CD4-positive, alpha-beta memory T cell (primary cell): ENCODE measurements at regions not wholly inside any gene's neighbourhood (a gene's known extent, or its start where the extent isn't known, plus 50 kb on each side); places are given as distances from the start of the nearest gene placed in this dataset.

Experiments
- CTCF ChIA-PET: fragments of 350-600 bp; sonication (Branson Sonifier 250); formaldehyde crosslinking; loops from one replicate; lab custom pipeline; 2021; ENCODE audit warnings: inconsistent platforms; ENCODE audit not compliant: partially characterized antibody; lab: Charles Lee
- POLR2A ChIA-PET: fragments of 350-600 bp; sonication (Branson Sonifier 250); formaldehyde crosslinking; loops from one replicate; lab custom pipeline; 2021; ENCODE audit not compliant: partially characterized antibody; lab: Charles Lee
- DNase-seq, 5 donors: peaks; one replicate each; pipeline versions ENCODE4 v3.0.0 to v3.0.0-alpha.2; 2020 to 2022; ENCODE audit warnings: mixed read lengths in 1 of 5
- H3K27ac ChIP-seq: one replicate; pipeline ENCODE4 v1.7.0; 2013; ENCODE audit warnings: low read depth, low read length
- H3K27me3 ChIP-seq: 2 replicates; pipeline ENCODE4 v1.7.0; 2013; ENCODE audit warnings: mild to moderate bottlenecking, low read length, moderate library complexity; ENCODE audit not compliant: insufficient read depth
- H3K36me3 ChIP-seq: 2 replicates; pipeline ENCODE4 v1.7.0; 2013; ENCODE audit warnings: mild to moderate bottlenecking, low read length, moderate library complexity; ENCODE audit not compliant: insufficient read depth
- H3K4me1 ChIP-seq: 2 replicates; pipeline ENCODE4 v1.7.0; 2013; ENCODE audit warnings: mild to moderate bottlenecking, low read length, moderate library complexity; ENCODE audit not compliant: insufficient read depth
- H3K4me3 ChIP-seq, 2 donors: one replicate each; pipeline ENCODE4 v1.7.0; 2013; ENCODE audit warnings: low read length in 2 of 2, mild to moderate bottlenecking in 1 of 2
- H3K9me3 ChIP-seq, 2 donors: one replicate each; pipeline ENCODE4 v1.7.0; 2013; ENCODE audit warnings: low read length in 2 of 2, control low read depth in 1 of 2; ENCODE audit not compliant: control insufficient read depth in 1 of 2
- H3K27ac Mint-ChIP-seq, 7 donors: one replicate each; pipeline ENCODE4 v1.8.0; 2020 to 2021; ENCODE audit warnings: mixed read lengths in 7 of 7, mild to moderate bottlenecking in 6 of 7, inconsistent platforms in 3 of 7, moderate library complexity in 3 of 7
- H3K27me3 Mint-ChIP-seq, 2 donors: one replicate each; pipeline ENCODE4 v1.8.0; 2020 to 2021; ENCODE audit warnings: mixed read lengths in 2 of 2
- H3K36me3 Mint-ChIP-seq, 2 donors: one replicate each; pipeline ENCODE4 v1.8.0; 2020 to 2021; ENCODE audit warnings: mixed read lengths in 2 of 2, inconsistent platforms in 1 of 2, mild to moderate bottlenecking in 1 of 2
- H3K4me1 Mint-ChIP-seq, 4 donors: one replicate each; pipeline ENCODE4 v1.8.0; 2020 to 2021; ENCODE audit warnings: mixed read lengths in 4 of 4, mild to moderate bottlenecking in 1 of 4
- H3K4me3 Mint-ChIP-seq, 8 donors: one replicate each; pipeline ENCODE4 v1.8.0; 2020 to 2021; ENCODE audit warnings: mixed read lengths in 8 of 8, mild to moderate bottlenecking in 7 of 8, moderate library complexity in 6 of 8, inconsistent platforms in 3 of 8
- H3K9me3 Mint-ChIP-seq, 8 donors: one replicate each; pipeline ENCODE4 v1.8.0; 2020 to 2021; ENCODE audit warnings: mixed read lengths in 8 of 8, mild to moderate bottlenecking in 5 of 8, inconsistent platforms in 3 of 8, moderate library complexity in 1 of 8
- intact Hi-C: fragments of 100-400 bp; cut with micrococcal nuclease; formaldehyde crosslinking; loops from one replicate; pipeline ENCODE4 v1.15.1; 2023

DNA sequence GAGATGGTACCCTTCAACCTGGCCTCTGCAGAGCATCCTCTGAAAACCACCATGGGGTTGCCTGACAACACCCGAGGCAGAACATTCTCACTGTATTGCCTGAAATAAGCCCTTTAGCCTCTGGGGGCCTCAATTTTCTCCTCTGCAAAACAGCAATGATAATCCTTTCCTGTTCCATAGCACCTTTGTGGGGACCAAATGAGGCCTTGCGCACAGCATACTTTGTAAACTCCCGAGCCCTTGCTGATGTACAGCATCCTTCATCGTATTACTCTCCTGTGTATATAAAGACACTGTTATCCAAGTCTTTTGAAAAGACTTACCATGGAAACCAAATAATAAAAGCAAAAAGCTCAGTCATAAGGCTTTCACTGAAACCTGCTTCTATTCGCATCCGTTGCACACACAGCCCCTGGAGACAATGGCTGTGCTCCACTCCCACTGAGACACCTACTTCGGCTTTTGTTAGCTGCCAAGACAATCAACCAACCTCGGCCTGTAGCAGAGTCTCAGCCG, 276.0 kb downstream of the FOXO1 start:
- Mint-ChIP-seq H3K27me3 (no peaks in the 10 kb centered on the region), H3K4me3 (peak overlapping the region in 7 of 8 donors; percentile 17 to 75 (median 51)), H3K36me3 (no peaks in the 10 kb centered on the region), H3K27ac (peak overlapping the region; percentile 68 to 89 (median 84)), H3K4me1 (peaks cover 24 to 44% (median 38%) of the 10 kb centered on the region in 4 donors), H3K9me3 (peaks cover 0 to 1% (median 0%) of the 10 kb centered on the region in 8 donors)
- POLR2A ChIA-PET: interaction anchor here (1.1 to 3.1 kb wide), 3 partner anchors 94 to 278 kb away, joined by 3 to 30 read pairs (median 18); no protein-coding TSS in a partner anchor
- H3K4me1 ChIP-seq: peaks cover 34% of the 10 kb centered on the region
- intact Hi-C loops: no loop called here
- no peak for DNase-seq
- H3K9me3 ChIP-seq: no peaks in the 10 kb centered on the region
- H3K36me3 ChIP-seq: no peaks in the 10 kb centered on the region
- H3K27me3 ChIP-seq: no peaks in the 10 kb centered on the region
- H3K4me3 ChIP-seq: no peak overlapping the region
- CTCF ChIA-PET: interaction anchor here (0.6 to 1.1 kb wide), 2 partner anchors 53 to 259 kb away, joined by 3 read pairs; no protein-coding TSS in a partner anchor
- no peak overlapping the region for H3K27ac ChIP-seq

DNA sequence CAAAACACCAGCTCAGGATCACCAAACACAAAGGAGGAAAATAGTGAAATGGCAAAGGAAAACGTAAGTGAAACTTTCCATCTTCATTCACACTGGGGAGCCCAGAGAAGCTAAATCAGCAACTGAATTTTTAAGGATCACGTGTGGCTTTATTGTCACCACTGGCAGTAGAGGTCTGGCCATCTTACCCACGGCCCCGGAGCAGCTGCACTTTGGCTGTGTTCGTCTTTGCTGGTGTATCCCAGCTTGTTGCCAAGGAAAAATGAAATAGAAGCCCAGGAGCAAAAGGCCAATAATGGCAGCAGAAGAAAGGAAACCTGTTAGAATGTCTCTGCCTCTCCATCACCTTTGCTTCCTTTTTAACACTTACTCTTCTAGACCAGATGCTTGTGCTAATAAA, 274.7 kb downstream of the FOXO1 start:
- POLR2A ChIA-PET: no interaction called here
- H3K27me3 ChIP-seq: no peaks in the 10 kb centered on the region
- H3K27me3 Mint-ChIP-seq: no peaks in the 10 kb centered on the region
- DNase-seq: no peak
- H3K4me1 ChIP-seq: peaks cover 33% of the 10 kb centered on the region
- peaks cover 22 to 36% (median 31%) of the 10 kb centered on the region in 4 donors for H3K4me1 Mint-ChIP-seq
- CTCF ChIA-PET: no interaction called here
- H3K27ac Mint-ChIP-seq: no peak overlapping the region
- H3K4me3 Mint-ChIP-seq: no peak overlapping the region
- H3K27ac ChIP-seq: no peak overlapping the region
- intact Hi-C loops: no loop called here
- no peaks in the 10 kb centered on the region for H3K9me3 ChIP-seq
- no peaks in the 10 kb centered on the region for H3K36me3 Mint-ChIP-seq
- H3K4me3 ChIP-seq: no peak overlapping the region
- H3K9me3 Mint-ChIP-seq: peaks cover 0 to 2% (median 0%) of the 10 kb centered on the region in 8 donors
- no peaks in the 10 kb centered on the region for H3K36me3 ChIP-seq

DNA sequence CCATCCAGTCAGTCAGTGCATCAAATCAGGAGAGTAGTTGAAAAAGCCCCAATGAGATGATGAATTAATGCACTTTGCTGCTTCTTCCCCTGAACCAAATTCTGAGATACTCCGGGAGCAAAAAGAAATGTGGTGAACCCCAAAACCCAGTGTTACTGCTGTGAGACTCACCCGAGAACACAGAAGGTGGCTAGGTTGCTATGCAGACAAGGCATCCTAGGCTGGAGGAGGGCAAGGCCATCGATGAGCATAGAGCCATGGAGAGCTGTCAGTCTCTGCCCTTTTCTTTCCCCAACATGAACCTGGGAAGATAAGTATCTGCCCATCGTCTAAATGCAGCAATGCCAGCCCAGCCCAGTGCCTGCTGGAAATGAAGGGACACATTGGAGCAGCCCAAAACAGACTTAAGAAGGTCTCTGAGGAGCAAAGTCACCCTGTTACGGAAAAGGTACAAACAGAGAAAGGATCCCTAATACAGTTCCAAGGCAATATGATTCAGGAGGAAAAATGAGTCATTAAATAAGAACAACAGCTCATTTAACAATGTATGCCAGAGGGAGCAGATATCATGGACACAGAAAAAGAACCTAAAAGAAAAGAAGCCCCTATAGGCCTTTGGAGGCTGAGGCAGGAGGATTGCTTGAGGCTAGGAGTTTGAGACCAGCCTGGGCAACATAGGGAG, 272.0 kb downstream of the FOXO1 start:
- Histone ChIP-seq H3K4me3 (no peak overlapping the region), H3K4me1 (peaks cover 13% of the 10 kb centered on the region), H3K9me3 (no peaks in the 10 kb centered on the region), H3K27ac (no peak overlapping the region), H3K36me3 (no peaks in the 10 kb centered on the region), H3K27me3 (no peaks in the 10 kb centered on the region)
- CTCF ChIA-PET: no interaction called here
- POLR2A ChIA-PET: no interaction called here
- DNase-seq: no peak
- H3K9me3 Mint-ChIP-seq: peaks cover 0 to 2% (median 0%) of the 10 kb centered on the region in 8 donors
- peak overlapping the region in 1 of 7 donors; percentile 5 for H3K27ac Mint-ChIP-seq
- peaks cover 6 to 13% (median 11%) of the 10 kb centered on the region in 4 donors for H3K4me1 Mint-ChIP-seq
- intact Hi-C loops: no loop called here
- H3K27me3 Mint-ChIP-seq: no peaks in the 10 kb centered on the region
- no peaks in the 10 kb centered on the region for H3K36me3 Mint-ChIP-seq
- no peak overlapping the region for H3K4me3 Mint-ChIP-seq

DNA sequence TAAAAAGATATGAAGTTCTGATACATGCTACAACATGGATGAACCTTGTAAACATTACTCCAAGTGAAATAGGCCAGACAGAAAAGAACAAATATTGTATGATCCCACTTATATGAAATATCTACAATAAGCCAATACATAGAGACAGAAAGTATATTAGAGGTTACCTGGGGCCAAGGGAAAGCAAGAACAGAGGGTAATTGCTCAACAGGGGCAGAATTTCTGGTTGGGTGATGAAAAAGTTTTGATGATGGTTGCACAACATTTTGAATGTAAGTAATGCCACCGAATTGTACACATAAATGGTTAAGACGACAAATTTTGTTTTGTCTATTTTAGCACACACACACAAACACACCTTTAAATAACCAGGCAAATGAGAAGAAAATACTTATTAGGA, 268.4 kb downstream of the FOXO1 start:
- H3K27ac ChIP-seq: no peak overlapping the region
- Mint-ChIP-seq H3K27me3 (no peaks in the 10 kb centered on the region), H3K36me3 (no peaks in the 10 kb centered on the region), H3K4me1 (peaks cover 9 to 15% (median 11%) of the 10 kb centered on the region in 4 donors), H3K9me3 (peaks cover 0 to 2% (median 0%) of the 10 kb centered on the region in 8 donors), H3K4me3 (no peak overlapping the region), H3K27ac (no peak overlapping the region)
- no peak for DNase-seq
- H3K27me3 ChIP-seq: no peaks in the 10 kb centered on the region
- POLR2A ChIA-PET: no interaction called here
- no peak overlapping the region for H3K4me3 ChIP-seq
- H3K36me3 ChIP-seq: no peaks in the 10 kb centered on the region
- intact Hi-C loops: no loop called here
- H3K4me1 ChIP-seq: peaks cover 10% of the 10 kb centered on the region
- no peaks in the 10 kb centered on the region for H3K9me3 ChIP-seq
- CTCF ChIA-PET: no interaction called here

DNA sequence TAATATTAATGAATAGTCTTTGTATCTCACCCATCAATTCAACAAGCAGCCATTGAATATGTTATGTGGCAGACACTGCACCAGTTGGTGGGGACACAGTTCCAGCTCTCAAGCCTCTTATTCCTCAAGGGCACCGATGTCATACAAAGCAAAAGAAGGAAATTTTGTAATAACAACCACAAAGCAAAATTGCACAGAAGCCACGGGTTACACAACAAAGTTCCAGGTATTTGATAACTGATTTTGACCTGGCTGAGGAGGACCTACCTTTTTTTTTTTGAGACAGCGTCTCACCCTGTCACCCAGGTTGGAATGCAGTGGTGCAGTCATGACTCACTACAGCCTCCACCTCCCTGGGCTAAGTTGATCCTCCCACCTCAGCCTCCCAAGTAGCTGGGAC, 266.7 kb downstream of the FOXO1 start:
- no peak overlapping the region for H3K27ac Mint-ChIP-seq
- H3K27me3 Mint-ChIP-seq: no peaks in the 10 kb centered on the region
- Histone ChIP-seq H3K27ac (no peak overlapping the region), H3K36me3 (no peaks in the 10 kb centered on the region), H3K27me3 (no peaks in the 10 kb centered on the region), H3K9me3 (no peaks in the 10 kb centered on the region), H3K4me3 (no peak overlapping the region), H3K4me1 (peaks cover 10% of the 10 kb centered on the region)
- DNase-seq: no peak
- H3K9me3 Mint-ChIP-seq: peaks cover 0 to 2% (median 0%) of the 10 kb centered on the region in 8 donors
- no peaks in the 10 kb centered on the region for H3K36me3 Mint-ChIP-seq
- H3K4me1 Mint-ChIP-seq: peaks cover 8 to 16% (median 12%) of the 10 kb centered on the region in 4 donors
- H3K4me3 Mint-ChIP-seq: no peak overlapping the region
- CTCF ChIA-PET: no interaction called here
- intact Hi-C loops: no loop called here
- POLR2A ChIA-PET: interaction anchor here (1.5 kb wide), 1 partner anchor 23 kb away, joined by 4 read pairs; no protein-coding TSS in a partner anchor

DNA sequence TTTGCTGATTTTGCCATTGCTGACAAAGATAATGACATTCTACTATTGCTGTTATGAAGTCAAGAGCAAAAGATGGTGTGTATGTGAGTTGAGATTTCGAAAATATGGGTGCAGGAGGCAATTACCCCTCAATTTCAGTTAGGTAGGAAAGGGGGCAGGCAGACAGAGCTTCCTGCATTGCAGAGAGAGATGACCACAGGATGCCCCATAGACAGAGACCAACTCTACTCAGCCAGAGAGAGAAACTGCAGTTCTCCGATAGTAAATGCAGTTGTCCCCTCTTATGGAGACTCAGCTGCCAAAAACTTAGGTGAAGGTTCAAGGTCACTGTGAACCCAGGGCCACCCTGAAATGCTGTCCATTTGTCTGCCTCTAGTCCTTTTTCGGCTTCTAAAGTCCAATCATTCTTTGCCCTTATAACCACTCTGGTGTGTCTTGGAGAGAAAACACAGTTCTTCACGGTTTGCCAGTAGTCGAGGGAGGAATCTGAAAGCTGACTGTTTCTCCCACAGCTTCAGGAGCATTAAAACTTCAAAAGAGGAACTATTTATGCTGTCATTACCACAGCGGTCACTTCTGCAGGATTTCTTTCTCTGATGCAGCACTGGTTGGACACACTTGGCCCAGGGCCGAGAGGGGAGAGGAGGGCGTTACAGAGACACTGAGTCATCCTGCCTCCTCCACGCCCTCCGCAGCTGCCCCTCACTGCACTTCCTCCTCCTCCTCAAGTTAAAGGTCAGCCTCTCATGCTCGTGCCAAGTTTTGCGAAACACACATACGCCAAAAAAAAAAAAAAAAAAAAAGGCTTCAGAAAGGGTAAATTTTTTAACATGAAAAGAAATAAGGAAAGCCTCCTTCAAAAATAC, 264.3 kb downstream of the FOXO1 start:
- H3K4me3 ChIP-seq: no peak overlapping the region
- no peaks in the 10 kb centered on the region for H3K36me3 Mint-ChIP-seq
- no peak for DNase-seq

DNA sequence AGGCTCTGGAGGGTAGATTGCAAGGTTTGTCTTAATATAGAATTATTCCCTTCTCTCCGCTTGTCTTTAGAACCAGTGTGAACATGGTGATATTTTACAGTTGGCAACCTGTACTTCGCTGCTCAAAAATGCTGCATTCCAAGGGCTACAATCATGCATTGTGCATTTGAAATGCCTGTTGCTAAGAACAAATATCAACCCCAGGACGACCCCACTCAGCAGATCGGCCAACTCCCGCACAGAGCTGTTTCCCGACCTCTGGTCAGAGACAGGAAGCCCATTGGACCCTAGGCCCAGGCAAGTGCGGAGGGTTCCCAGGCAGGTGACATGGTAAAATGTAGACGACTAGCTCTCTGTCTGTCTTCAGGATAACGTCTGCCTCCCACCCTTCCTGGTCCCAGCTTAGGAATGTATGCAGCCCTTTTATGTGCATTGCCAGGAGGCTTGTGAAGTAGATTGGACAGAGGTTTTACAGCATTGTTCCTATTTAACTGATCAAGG, 263.5 kb downstream of the FOXO1 start:
- Mint-ChIP-seq H3K9me3 (peaks cover 0 to 5% (median 0%) of the 10 kb centered on the region in 8 donors), H3K4me1 (peaks cover 8 to 16% (median 12%) of the 10 kb centered on the region in 4 donors), H3K4me3 (peak overlapping the region in 1 of 8 donors; percentile 66), H3K27me3 (no peaks in the 10 kb centered on the region), H3K36me3 (no peaks in the 10 kb centered on the region), H3K27ac (no peak overlapping the region)
- DNase-seq: no peak
- no peak overlapping the region for H3K4me3 ChIP-seq
- intact Hi-C loops: no loop called here
- H3K4me1 ChIP-seq: peaks cover 10% of the 10 kb centered on the region
- no peaks in the 10 kb centered on the region for H3K27me3 ChIP-seq
- H3K9me3 ChIP-seq: no peaks in the 10 kb centered on the region
- H3K27ac ChIP-seq: no peak overlapping the region
- ChIA-PET CTCF (no interaction called here), POLR2A (no interaction called here)
- no peaks in the 10 kb centered on the region for H3K36me3 ChIP-seq

More for the DNA sequence above, 264.3 kb downstream of the FOXO1 start:
- Histone ChIP-seq H3K27me3 (no peaks in the 10 kb centered on the region), H3K9me3 (no peaks in the 10 kb centered on the region), H3K27ac (no peak overlapping the region), H3K4me1 (peaks cover 10% of the 10 kb centered on the region), H3K36me3 (no peaks in the 10 kb centered on the region)
- ChIA-PET CTCF (no interaction called here), POLR2A (interaction anchor here (0.7 to 1.0 kb wide), 2 partner anchors 262 to 264 kb away, joined by 3 read pairs; no protein-coding TSS in a partner anchor)
- no peaks in the 10 kb centered on the region for H3K27me3 Mint-ChIP-seq
- H3K9me3 Mint-ChIP-seq: peaks cover 0 to 5% (median 0%) of the 10 kb centered on the region in 8 donors
- peaks cover 8 to 16% (median 12%) of the 10 kb centered on the region in 4 donors for H3K4me1 Mint-ChIP-seq
- peak overlapping the region in 2 of 8 donors; percentile 15 to 66 for H3K4me3 Mint-ChIP-seq
- intact Hi-C loops: no loop called here
- H3K27ac Mint-ChIP-seq: no peak overlapping the region
